Spinal cord (tissue), 9 donors: ENCODE measurements at regions not wholly inside any gene's neighbourhood (a gene's known extent, or its start where the extent isn't known, plus 50 kb on each side); places are given as distances from the start of the nearest gene placed in this dataset.

ENCODE experiments used
- DNase-seq, 6 donors: peaks; one replicate each; pipeline versions ENCODE4 v3.0.0 to v3.0.0-alpha.2; 2013 to 2015; ENCODE audit warnings: low spot score in 6 of 6, low read depth in 4 of 6
- H3K27ac ChIP-seq: one replicate; pipeline ENCODE4 v1.5.1; 2013; ENCODE audit warnings: low read depth, low read length, control low read depth
- H3K27me3 ChIP-seq: one replicate; pipeline ENCODE4 v1.6.1; 2013; ENCODE audit warnings: low read length; ENCODE audit not compliant: control insufficient read depth, insufficient read depth
- H3K36me3 ChIP-seq: one replicate; pipeline ENCODE4 v1.6.1; 2013; ENCODE audit warnings: low read length; ENCODE audit not compliant: control insufficient read depth, insufficient read depth
- H3K4me1 ChIP-seq: one replicate; pipeline ENCODE4 v1.6.1; 2013; ENCODE audit warnings: low read length; ENCODE audit not compliant: control insufficient read depth, insufficient read depth
- H3K4me3 ChIP-seq: one replicate; pipeline ENCODE4 v1.5.1; 2013; ENCODE audit warnings: low read depth, low read length, control low read depth
- H3K9me3 ChIP-seq: one replicate; pipeline ENCODE4 v1.6.1; 2013; ENCODE audit warnings: low read length; ENCODE audit not compliant: control insufficient read depth, insufficient read depth
- WGBS: methylation state at CpG from one replicate; pipeline ENCODE4 v1.1.5; 2013; ENCODE audit warnings: missing lambda C conversion rate; ENCODE audit not compliant: insufficient coverage; 5-methylcytosine and 5-hydroxymethylcytosine counted together
- donor health status: healthy.

DNA sequence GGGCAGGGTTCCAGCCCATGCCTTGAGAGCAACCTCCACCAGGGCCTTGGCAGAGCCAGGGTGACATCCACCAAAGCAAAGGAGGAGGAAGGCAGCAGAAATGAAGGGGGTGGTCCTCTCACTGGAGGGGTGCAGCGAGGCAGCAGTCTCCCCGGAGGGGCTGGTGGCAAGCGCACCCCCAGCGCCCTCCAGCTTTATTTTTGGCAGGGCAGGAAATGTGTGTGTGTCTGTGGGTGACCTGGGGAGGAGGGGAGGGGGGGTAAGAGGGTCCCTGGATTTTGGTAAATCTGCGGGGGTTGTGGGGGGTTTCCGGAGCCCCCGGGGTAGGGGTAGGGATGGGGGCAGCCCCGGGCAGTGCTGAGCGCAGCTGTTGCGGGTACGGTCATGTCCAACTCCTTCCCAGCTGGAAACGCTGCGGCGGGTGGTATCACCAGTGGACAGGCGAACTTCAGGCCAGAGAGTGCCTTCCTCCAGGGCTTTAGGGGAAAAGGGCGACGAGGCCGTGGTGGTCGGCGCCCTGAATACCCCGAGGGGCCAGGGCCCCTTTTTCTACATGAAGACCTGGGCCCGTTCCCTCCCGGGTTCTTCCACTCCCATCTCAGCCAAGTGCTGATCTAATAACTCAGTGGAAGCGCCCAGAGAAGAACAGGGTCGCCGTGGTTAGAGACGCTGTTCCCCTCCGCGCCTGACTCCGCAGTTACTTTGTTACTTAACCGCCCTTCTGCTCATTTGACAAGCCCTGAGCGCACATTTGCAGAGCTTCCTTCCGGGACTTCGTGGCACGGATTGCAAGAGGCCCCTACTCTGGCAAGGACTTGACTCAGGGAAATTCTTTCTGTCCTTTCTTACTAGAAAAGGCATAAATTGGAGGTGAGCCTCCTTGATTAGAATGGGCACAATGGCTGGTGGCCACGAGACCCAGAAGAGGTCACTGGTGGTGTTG lies 55.2 kb downstream of the FOS start:
- Histone ChIP-seq H3K4me3 (no peak overlapping the region), H3K36me3 (no peaks in the 10 kb centered on the region), H3K9me3 (peaks cover 5% of the 10 kb centered on the region), H3K4me1 (peaks cover 23% of the 10 kb centered on the region), H3K27ac (peak overlapping the region; percentile 92), H3K27me3 (no peaks in the 10 kb centered on the region)
- peak in 2 of 6 donors; percentile 9 to 32 for DNase-seq
- 74% methylated on average over 32 of the region's 36 CpGs for WGBS

GRCh38 chr14:75334549-75335051 lies 56.0 kb downstream of the FOS start:
- peaks cover 5% of the 10 kb centered on the region for H3K9me3 ChIP-seq
- H3K4me1 ChIP-seq: peaks cover 23% of the 10 kb centered on the region
- H3K27me3 ChIP-seq: no peaks in the 10 kb centered on the region
- peak in 2 of 6 donors; percentile 15 to 18 for DNase-seq
- H3K36me3 ChIP-seq: no peaks in the 10 kb centered on the region
- WGBS: 67% methylated on average over 7 of the region's 10 CpGs
- no peak overlapping the region for H3K4me3 ChIP-seq
- peak overlapping the region; percentile 92 for H3K27ac ChIP-seq

DNA sequence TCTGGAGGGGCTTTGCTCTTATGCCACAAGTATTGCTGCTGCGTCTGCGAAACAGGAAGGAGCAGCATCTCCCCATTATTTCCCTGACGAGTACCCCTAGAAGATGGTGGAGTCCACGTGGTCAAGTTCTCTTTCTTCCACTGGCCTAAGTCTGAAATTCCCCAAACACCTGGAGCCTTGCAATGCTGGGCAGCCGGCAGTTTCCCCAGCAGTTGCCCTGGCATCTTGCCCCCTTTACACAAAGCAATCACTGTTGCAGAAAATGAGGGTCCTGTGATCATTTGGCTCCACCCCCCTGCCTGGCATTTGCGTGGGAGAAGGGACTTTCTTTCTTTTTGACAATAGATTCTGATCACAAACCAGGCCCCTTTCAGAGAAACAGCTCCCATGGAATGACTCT lies 56.9 kb downstream of the FOS start:
- Histone ChIP-seq H3K4me3 (no peak overlapping the region), H3K27ac (peak overlapping the region; percentile 92), H3K9me3 (peaks cover 5% of the 10 kb centered on the region), H3K36me3 (no peaks in the 10 kb centered on the region), H3K27me3 (no peaks in the 10 kb centered on the region), H3K4me1 (peaks cover 23% of the 10 kb centered on the region)
- DNase-seq: peak; percentile 44 to 91 (median 72)
- 26% methylated on average over 4 of the region's 6 CpGs for WGBS

DNA sequence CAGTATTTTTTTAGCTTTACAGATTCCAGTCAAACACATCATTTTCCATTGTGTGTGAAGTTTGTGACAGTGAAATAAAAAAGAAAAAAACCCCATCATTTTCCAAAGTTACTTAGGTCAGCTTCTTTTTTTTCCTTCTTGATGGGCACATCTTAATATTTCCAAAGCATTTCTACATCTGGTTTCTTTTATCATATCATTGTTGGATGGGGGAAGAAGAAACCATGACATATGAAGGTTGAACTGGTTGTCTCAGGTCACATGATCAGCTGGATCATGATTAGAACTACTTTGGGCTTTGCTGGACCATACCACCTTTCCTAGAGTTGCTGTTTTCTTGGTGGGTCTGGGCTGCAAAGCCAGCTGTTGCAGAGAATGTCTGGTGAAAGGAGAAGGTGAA lies 59.8 kb downstream of the FOS start:
- Histone ChIP-seq H3K27ac (no peak overlapping the region), H3K36me3 (no peaks in the 10 kb centered on the region), H3K9me3 (peaks cover 5% of the 10 kb centered on the region), H3K27me3 (no peaks in the 10 kb centered on the region), H3K4me1 (peaks cover 23% of the 10 kb centered on the region), H3K4me3 (no peak overlapping the region)
- no peak for DNase-seq

- Histone ChIP-seq H3K27me3 (no peaks in the 10 kb centered on the region), H3K4me1 (peaks cover 18% of the 10 kb centered on the region), H3K4me3 (no peak overlapping the region), H3K9me3 (peaks cover 5% of the 10 kb centered on the region), H3K36me3 (no peaks in the 10 kb centered on the region), H3K27ac (no peak overlapping the region)
- WGBS: 80% methylated on average over 1 of the region's 4 CpGs
- DNase-seq: no peak
These were observed 60.4 kb downstream of the FOS start for GRCh38 chr14:75339059-75339458.

- Histone ChIP-seq H3K27ac (no peak overlapping the region), H3K4me1 (peaks cover 2% of the 10 kb centered on the region), H3K27me3 (no peaks in the 10 kb centered on the region), H3K36me3 (no peaks in the 10 kb centered on the region), H3K9me3 (peaks cover 5% of the 10 kb centered on the region), H3K4me3 (no peak overlapping the region)
- 84% methylated on average over 7 of the region's 8 CpGs for WGBS
- peak in 2 of 6 donors; percentile 16 to 51 for DNase-seq
These were observed 62.3 kb downstream of the FOS start for GRCh38 chr14:75340921-75341320.

GRCh38 chr14:75341620-75342019 lies 63.0 kb downstream of the FOS start:
- no peak for DNase-seq
- Histone ChIP-seq H3K4me1 (no peaks in the 10 kb centered on the region), H3K27me3 (no peaks in the 10 kb centered on the region), H3K27ac (no peak overlapping the region), H3K9me3 (peaks cover 5% of the 10 kb centered on the region), H3K4me3 (no peak overlapping the region), H3K36me3 (no peaks in the 10 kb centered on the region)

GRCh38 chr14:75342762-75343599 lies 64.4 kb downstream of the FOS start:
- H3K27ac ChIP-seq: no peak overlapping the region

DNA sequence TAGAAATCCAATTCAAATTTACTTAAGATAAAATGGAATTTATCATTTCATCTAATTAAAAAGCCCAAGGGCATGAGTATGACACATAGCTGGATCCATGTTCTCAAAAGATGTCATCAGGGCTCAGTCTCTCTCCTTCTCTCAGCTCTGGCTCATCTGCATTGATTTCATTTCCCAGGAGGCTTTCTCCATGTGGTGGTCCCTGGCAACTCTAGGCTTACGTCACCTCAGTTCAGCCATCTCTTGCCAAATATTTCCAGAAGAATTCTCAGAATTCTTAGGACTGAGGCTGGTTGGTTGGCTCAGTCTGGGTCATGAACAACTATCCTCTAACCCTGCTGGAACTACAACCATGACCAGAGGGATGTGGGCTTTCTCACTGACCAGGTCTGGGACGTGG lies 65.3 kb downstream of the FOS start:
- Histone ChIP-seq H3K4me1 (no peaks in the 10 kb centered on the region), H3K27me3 (no peaks in the 10 kb centered on the region), H3K27ac (no peak overlapping the region), H3K36me3 (no peaks in the 10 kb centered on the region), H3K9me3 (no peaks in the 10 kb centered on the region), H3K4me3 (no peak overlapping the region)
- DNase-seq: no peak
- WGBS: 87% methylated on average over 2 of the region's 2 CpGs

More at GRCh38 chr14:75342762-75343599, 64.4 kb downstream of the FOS start:
- 89% methylated on average over 3 of the region's 4 CpGs for WGBS
- DNase-seq: no peak
- H3K4me1 ChIP-seq: no peaks in the 10 kb centered on the region
- no peak overlapping the region for H3K4me3 ChIP-seq
- H3K27me3 ChIP-seq: no peaks in the 10 kb centered on the region
- no peaks in the 10 kb centered on the region for H3K36me3 ChIP-seq
- H3K9me3 ChIP-seq: peaks cover 2% of the 10 kb centered on the region
